ENCODE measurements at regions not wholly inside any gene's neighbourhood (a gene's known extent, or its start where the extent isn't known, plus 50 kb on each side); places are given as distances from the start of the nearest gene placed in this dataset.
"Not testable (repeated sequence)": the region's sequence is repeated elsewhere in the genome, so short reads cannot be mapped to it uniquely, and the experiment has no call there.

- Histone ChIP-seq H3K4me3 (no peak overlapping the region), H3K27ac (no peak overlapping the region), H3K36me3 (no peaks in the 10 kb centered on the region), H3K4me1 (no peaks in the 10 kb centered on the region), H3K9me3 (no peaks in the 10 kb centered on the region), H3K27me3 (no peaks in the 10 kb centered on the region)
- ATAC-seq (peak in 2 of 4 donors; percentile 21 to 22), DNase-seq (no peak)
- WGBS (ENCODE audit: insufficient coverage, low coverage, low lambda C conversion rate, missing lambda C conversion rate): 26% methylated on average over 2 of the region's 5 CpGs
- TF ChIP-seq POLR2A (IDR thresholded peaks at IDR 0.05) (no peak), CTCF (IDR thresholded peaks at IDR 0.05) (no peak)
- intact Hi-C loops (cut with DNase I): no loop called here
Observed at GRCh38 chr20:53855733-53856132, 214.7 kb downstream of the BCAS1 start.

- H3K4me1 ChIP-seq; H3K36me3 ChIP-seq; H3K9me3 ChIP-seq; DNase-seq; intact Hi-C loops (cut with DNase I); H3K27me3 ChIP-seq; H3K4me3 ChIP-seq; ATAC-seq; H3K27ac ChIP-seq: not testable (repeated sequence)
- WGBS (ENCODE audit: insufficient coverage, low coverage, low lambda C conversion rate, missing lambda C conversion rate): no CpG with 5 or more reads among the region's 10 CpGs
Observed at GRCh38 chr20:53854609-53854926, 215.8 kb downstream of the BCAS1 start.

GRCh38 chr20:53853111-53853713 is 217.2 kb downstream of the BCAS1 start:
- Histone ChIP-seq H3K27ac (no peak overlapping the region), H3K27me3 (no peaks in the 10 kb centered on the region), H3K4me1 (no peaks in the 10 kb centered on the region), H3K9me3 (no peaks in the 10 kb centered on the region), H3K4me3 (no peak overlapping the region), H3K36me3 (no peaks in the 10 kb centered on the region)
- TF ChIP-seq CTCF (IDR thresholded peaks at IDR 0.05): no peak
- no peak for TF ChIP-seq POLR2A (IDR thresholded peaks at IDR 0.05)
- DNase-seq: no peak
- ATAC-seq: no peak
- intact Hi-C loops (cut with DNase I): no loop called here
- 81% methylated on average over 3 of the region's 4 CpGs for WGBS (ENCODE audit: insufficient coverage, low coverage, low lambda C conversion rate, missing lambda C conversion rate)

- Histone ChIP-seq H3K36me3 (no peaks in the 10 kb centered on the region), H3K27me3 (no peaks in the 10 kb centered on the region), H3K9me3 (no peaks in the 10 kb centered on the region), H3K27ac (no peak overlapping the region), H3K4me1 (no peaks in the 10 kb centered on the region), H3K4me3 (no peak overlapping the region)
- TF ChIP-seq CTCF (IDR thresholded peaks at IDR 0.05): no peak
- TF ChIP-seq POLR2A (IDR thresholded peaks at IDR 0.05): no peak
- intact Hi-C loops (cut with DNase I): no loop called here
- DNase-seq (no peak), ATAC-seq (no peak)
- 89% methylated on average over 5 of the region's 5 CpGs for WGBS (ENCODE audit: insufficient coverage, low coverage, low lambda C conversion rate, missing lambda C conversion rate)
Observed at GRCh38 chr20:53852691-53853090, 217.7 kb downstream of the BCAS1 start.

- H3K27ac ChIP-seq: no peak overlapping the region
- TF ChIP-seq CTCF (IDR thresholded peaks at IDR 0.05) (no peak), POLR2A (IDR thresholded peaks at IDR 0.05) (no peak)
- DNase-seq (no peak), ATAC-seq (no peak)
- H3K27me3 ChIP-seq: no peaks in the 10 kb centered on the region
- no peaks in the 10 kb centered on the region for H3K9me3 ChIP-seq
- WGBS (ENCODE audit: insufficient coverage, low coverage, low lambda C conversion rate, missing lambda C conversion rate): 26% methylated on average over 3 of the region's 3 CpGs
- intact Hi-C loops (cut with DNase I): no loop called here
- H3K36me3 ChIP-seq: no peaks in the 10 kb centered on the region
- no peak overlapping the region for H3K4me3 ChIP-seq
- H3K4me1 ChIP-seq: no peaks in the 10 kb centered on the region
Observed at GRCh38 chr20:53852014-53852413, 218.4 kb downstream of the BCAS1 start.

Data from right lobe of liver (tissue), 6 donors.